HepG2 (cell line): ENCODE measurements at regions not wholly inside any gene's neighbourhood (a gene's known extent, or its start where the extent isn't known, plus 50 kb on each side); places are given as distances from the start of the nearest gene placed in this dataset.
A peak's percentile ranks its signal among the peaks of the same experiment; 100 is the strongest.

Source experiments
- FOXK1 ChIP-seq: sonication (generic); formaldehyde crosslinking; IDR thresholded peaks from 2 replicates; pipeline ENCODE4 v1.4.0; 2020; ENCODE audit warnings: low read depth, missing genetic modification reagents, borderline replicate concordance
- HOXA3 ChIP-seq: sonication (generic); formaldehyde crosslinking; IDR thresholded peaks from 2 replicates; pipeline ENCODE4 v1.5.0; 2020; ENCODE audit warnings: missing genetic modification reagents
- MYNN ChIP-seq: sonication (generic); formaldehyde crosslinking; IDR thresholded peaks from 2 replicates; pipeline ENCODE4 v1.4.0; 2020; ENCODE audit warnings: mild to moderate bottlenecking, low read depth, missing genetic modification reagents
- NPAS2 ChIP-seq: sonication (generic); formaldehyde crosslinking; IDR thresholded peaks from 2 replicates; pipeline ENCODE4 v1.8.0; 2022; ENCODE audit warnings: mild to moderate bottlenecking, missing genetic modification reagents, borderline replicate concordance
- RARG ChIP-seq: sonication (generic); formaldehyde crosslinking; IDR thresholded peaks from 2 replicates; pipeline ENCODE4 v1.4.0; 2020; ENCODE audit warnings: low read depth, mild to moderate bottlenecking, missing genetic modification reagents
- SAP130 ChIP-seq: IDR thresholded peaks from 2 replicates; pipeline ENCODE4 v1.6.1; 2016; ENCODE audit warnings: low read depth
- SIX4 ChIP-seq: sonication (generic); formaldehyde crosslinking; IDR thresholded peaks from 2 replicates; pipeline ENCODE4 v1.4.0; 2020; ENCODE audit warnings: missing genetic modification reagents
- SKI ChIP-seq: fragments of 450-650 bp; IDR thresholded peaks from one replicate; pipeline ENCODE4 v1.6.1; 2018; ENCODE audit warnings: mild to moderate bottlenecking; ENCODE audit not compliant: partially characterized antibody
- STAG1 ChIP-seq: sonication (generic); formaldehyde crosslinking; IDR thresholded peaks from 2 replicates; pipeline ENCODE4 v1.4.0; 2020; ENCODE audit warnings: missing genetic modification reagents
- XRCC5 ChIP-seq: fragments of 200-400 bp; formaldehyde crosslinking; optimal IDR thresholded peaks from 2 replicates; pipeline ENCODE3; 2017; ENCODE audit warnings: mild to moderate bottlenecking, low read length
- ZFP41 ChIP-seq: sonication (generic); formaldehyde crosslinking; IDR thresholded peaks from 2 replicates; pipeline ENCODE4 v1.4.0; 2020; ENCODE audit warnings: mild to moderate bottlenecking, missing genetic modification reagents, borderline replicate concordance
- ZNF672 ChIP-seq: sonication (generic); formaldehyde crosslinking; IDR thresholded peaks from 2 replicates; pipeline ENCODE4 v1.8.1; 2022; ENCODE audit warnings: missing genetic modification reagents
- TF ChIP-seq, protein P1 (sequence below): sonication (generic); formaldehyde crosslinking; IDR thresholded peaks from 2 replicates; pipeline ENCODE4 v1.8.0; 2022; ENCODE audit warnings: mild to moderate bottlenecking, missing genetic modification reagents, borderline replicate concordance
- TF ChIP-seq, protein P2 (sequence below): sonication (generic); formaldehyde crosslinking; IDR thresholded peaks from 2 replicates; pipeline ENCODE4 v1.5.1; 2020; ENCODE audit warnings: missing genetic modification reagents, mild to moderate bottlenecking, borderline replicate concordance
- TF ChIP-seq, protein P3 (sequence below): sonication (generic); formaldehyde crosslinking; IDR thresholded peaks from 2 replicates; pipeline ENCODE4 v1.4.0; 2020; ENCODE audit warnings: missing genetic modification reagents, low read depth, mild to moderate bottlenecking, borderline replicate concordance
- TF ChIP-seq, protein P4 (sequence below), 2 experiments: IDR thresholded peaks; 2 replicates each; pipeline ENCODE4 v1.6.1; 2011 to 2012; ENCODE audit warnings: low read length in 2 of 2, borderline replicate concordance in 1 of 2, low read depth in 1 of 2, mild to moderate bottlenecking in 1 of 2, moderate library complexity in 1 of 2
- TF ChIP-seq, protein P5 (sequence below): IDR thresholded peaks from 2 replicates; pipeline ENCODE4 v1.6.1; 2016; ENCODE audit warnings: missing compliant biosample characterization, missing genetic modification reagents, borderline replicate concordance
- TF ChIP-seq, protein P6 (sequence below): sonication (generic); formaldehyde crosslinking; conservative IDR thresholded peaks from 2 replicates; pipeline ENCODE4 v1.8.0; 2022; ENCODE audit warnings: low read depth, missing genetic modification reagents

DNA sequence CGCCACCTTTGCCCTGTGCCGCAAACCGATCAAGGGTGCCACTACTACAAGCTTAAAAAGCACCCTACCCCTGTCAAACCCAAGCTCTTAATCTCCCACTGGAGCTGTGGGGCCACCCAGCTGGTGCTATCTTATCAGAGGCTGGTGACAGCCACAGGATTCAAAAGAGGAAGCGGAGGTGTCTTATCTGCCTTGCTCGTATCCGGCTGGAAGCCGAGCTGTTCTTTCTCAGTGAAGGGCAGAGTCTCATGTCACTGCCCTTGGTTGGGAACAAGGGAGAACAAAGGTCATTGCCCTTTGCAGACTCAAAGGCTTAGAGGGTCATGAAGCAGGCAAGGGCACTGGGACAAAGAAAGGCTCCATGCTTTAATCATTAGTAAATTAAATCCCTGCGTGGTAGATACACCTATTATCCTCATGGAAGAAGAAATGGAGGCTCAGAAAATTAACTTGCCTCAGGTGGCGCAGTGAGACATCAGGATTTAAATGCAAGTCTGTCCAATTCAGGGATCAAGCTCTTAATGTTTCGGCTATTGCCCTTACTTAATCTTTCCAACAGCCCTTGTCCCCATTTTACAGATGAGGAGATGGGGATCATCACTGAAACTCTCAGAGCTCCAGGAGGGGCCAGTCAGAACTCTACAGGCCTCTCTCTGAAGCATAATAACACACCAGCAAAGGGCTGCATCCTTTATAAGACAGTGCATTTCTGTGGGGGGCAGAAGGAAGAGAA lies 360.0 kb upstream of the PROK2 start (continued):
- TF ChIP-seq, protein P1, sequence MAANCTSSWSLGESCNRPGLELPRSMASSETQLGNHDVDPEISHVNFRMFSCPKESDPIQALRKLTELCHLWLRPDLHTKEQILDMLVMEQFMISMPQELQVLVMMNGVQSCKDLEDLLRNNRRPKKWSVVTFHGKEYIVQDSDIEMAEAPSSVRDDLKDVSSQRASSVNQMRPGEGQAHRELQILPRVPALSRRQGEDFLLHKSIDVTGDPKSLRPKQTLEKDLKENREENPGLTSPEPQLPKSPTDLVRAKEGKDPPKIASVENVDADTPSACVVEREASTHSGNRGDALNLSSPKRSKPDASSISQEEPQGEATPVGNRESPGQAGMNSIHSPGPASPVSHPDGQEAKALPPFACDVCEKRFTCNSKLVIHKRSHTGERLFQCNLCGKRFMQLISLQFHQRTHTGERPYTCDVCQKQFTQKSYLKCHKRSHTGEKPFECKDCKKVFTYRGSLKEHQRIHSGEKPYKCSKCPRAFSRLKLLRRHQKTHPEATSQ (CRISPR knock-in tag): no peak
- TF ChIP-seq, protein P2, sequence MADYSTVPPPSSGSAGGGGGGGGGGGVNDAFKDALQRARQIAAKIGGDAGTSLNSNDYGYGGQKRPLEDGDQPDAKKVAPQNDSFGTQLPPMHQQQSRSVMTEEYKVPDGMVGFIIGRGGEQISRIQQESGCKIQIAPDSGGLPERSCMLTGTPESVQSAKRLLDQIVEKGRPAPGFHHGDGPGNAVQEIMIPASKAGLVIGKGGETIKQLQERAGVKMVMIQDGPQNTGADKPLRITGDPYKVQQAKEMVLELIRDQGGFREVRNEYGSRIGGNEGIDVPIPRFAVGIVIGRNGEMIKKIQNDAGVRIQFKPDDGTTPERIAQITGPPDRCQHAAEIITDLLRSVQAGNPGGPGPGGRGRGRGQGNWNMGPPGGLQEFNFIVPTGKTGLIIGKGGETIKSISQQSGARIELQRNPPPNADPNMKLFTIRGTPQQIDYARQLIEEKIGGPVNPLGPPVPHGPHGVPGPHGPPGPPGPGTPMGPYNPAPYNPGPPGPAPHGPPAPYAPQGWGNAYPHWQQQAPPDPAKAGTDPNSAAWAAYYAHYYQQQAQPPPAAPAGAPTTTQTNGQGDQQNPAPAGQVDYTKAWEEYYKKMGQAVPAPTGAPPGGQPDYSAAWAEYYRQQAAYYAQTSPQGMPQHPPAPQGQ (CRISPR knock-in tag): no peak
- TF ChIP-seq SIX4 (peak; percentile 50; the same call in 1 of the 2 replicates), SKI (no peak), STAG1 (CRISPR knock-in tag) (peak; percentile 10; the same call in 1 of the 2 replicates), FOXK1 (CRISPR knock-in tag) (no peak; the same call in 1 of the 2 replicates), RARG (no peak), SAP130 (CRISPR knock-in tag) (peak; percentile 63), XRCC5 (no peak), ZFP41 (no peak), ZNF672 (CRISPR knock-in tag) (no peak), MYNN (CRISPR knock-in tag) (no peak), HOXA3 (CRISPR knock-in tag) (peak; percentile 65), NPAS2 (CRISPR knock-in tag) (no peak)
- TF ChIP-seq, protein P3, sequence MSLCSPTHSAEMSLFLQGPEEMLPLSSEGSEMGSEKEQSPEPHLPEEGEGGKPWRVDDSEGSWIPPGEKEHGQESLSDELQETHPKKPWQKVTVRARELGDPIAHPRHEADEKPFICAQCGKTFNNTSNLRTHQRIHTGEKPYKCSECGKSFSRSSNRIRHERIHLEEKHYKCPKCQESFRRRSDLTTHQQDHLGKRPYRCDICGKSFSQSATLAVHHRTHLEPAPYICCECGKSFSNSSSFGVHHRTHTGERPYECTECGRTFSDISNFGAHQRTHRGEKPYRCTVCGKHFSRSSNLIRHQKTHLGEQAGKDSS (CRISPR knock-in tag): no peak; the same call in 1 of the 2 replicates
- TF ChIP-seq, protein P4, sequence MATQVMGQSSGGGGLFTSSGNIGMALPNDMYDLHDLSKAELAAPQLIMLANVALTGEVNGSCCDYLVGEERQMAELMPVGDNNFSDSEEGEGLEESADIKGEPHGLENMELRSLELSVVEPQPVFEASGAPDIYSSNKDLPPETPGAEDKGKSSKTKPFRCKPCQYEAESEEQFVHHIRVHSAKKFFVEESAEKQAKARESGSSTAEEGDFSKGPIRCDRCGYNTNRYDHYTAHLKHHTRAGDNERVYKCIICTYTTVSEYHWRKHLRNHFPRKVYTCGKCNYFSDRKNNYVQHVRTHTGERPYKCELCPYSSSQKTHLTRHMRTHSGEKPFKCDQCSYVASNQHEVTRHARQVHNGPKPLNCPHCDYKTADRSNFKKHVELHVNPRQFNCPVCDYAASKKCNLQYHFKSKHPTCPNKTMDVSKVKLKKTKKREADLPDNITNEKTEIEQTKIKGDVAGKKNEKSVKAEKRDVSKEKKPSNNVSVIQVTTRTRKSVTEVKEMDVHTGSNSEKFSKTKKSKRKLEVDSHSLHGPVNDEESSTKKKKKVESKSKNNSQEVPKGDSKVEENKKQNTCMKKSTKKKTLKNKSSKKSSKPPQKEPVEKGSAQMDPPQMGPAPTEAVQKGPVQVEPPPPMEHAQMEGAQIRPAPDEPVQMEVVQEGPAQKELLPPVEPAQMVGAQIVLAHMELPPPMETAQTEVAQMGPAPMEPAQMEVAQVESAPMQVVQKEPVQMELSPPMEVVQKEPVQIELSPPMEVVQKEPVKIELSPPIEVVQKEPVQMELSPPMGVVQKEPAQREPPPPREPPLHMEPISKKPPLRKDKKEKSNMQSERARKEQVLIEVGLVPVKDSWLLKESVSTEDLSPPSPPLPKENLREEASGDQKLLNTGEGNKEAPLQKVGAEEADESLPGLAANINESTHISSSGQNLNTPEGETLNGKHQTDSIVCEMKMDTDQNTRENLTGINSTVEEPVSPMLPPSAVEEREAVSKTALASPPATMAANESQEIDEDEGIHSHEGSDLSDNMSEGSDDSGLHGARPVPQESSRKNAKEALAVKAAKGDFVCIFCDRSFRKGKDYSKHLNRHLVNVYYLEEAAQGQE (IDR thresholded peaks at IDR 0.05; ENCODE audit: borderline replicate concordance in 1 of 2, low read depth in 1 of 2, low read length in 2 of 2): no peak; a peak in 1 of 4 replicates
- TF ChIP-seq, protein P5, sequence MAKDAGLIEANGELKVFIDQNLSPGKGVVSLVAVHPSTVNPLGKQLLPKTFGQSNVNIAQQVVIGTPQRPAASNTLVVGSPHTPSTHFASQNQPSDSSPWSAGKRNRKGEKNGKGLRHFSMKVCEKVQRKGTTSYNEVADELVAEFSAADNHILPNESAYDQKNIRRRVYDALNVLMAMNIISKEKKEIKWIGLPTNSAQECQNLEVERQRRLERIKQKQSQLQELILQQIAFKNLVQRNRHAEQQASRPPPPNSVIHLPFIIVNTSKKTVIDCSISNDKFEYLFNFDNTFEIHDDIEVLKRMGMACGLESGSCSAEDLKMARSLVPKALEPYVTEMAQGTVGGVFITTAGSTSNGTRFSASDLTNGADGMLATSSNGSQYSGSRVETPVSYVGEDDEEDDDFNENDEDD (CRISPR knock-in tag): peak; percentile 21; the same call in 1 of the 2 replicates
- TF ChIP-seq, protein P6, sequence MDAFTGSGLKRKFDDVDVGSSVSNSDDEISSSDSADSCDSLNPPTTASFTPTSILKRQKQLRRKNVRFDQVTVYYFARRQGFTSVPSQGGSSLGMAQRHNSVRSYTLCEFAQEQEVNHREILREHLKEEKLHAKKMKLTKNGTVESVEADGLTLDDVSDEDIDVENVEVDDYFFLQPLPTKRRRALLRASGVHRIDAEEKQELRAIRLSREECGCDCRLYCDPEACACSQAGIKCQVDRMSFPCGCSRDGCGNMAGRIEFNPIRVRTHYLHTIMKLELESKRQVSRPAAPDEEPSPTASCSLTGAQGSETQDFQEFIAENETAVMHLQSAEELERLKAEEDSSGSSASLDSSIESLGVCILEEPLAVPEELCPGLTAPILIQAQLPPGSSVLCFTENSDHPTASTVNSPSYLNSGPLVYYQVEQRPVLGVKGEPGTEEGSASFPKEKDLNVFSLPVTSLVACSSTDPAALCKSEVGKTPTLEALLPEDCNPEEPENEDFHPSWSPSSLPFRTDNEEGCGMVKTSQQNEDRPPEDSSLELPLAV: no peak
